Erythroblast (primary cell): ENCODE measurements at regions not wholly inside any gene's neighbourhood (a gene's known extent, or its start where the extent isn't known, plus 50 kb on each side); places are given as distances from the start of the nearest gene placed in this dataset.

ENCODE experiments used
- GATA1 ChIP-seq: IDR thresholded peaks from 2 replicates; pipeline ENCODE4 v1.6.1; 2011; ENCODE audit warnings: low read depth, mild to moderate bottlenecking, control low read depth, low read length, moderate library complexity
- POLR2A ChIP-seq: IDR thresholded peaks from 2 replicates; pipeline ENCODE4 v1.6.1; 2011; ENCODE audit warnings: mild to moderate bottlenecking, low read length

GRCh38 chr2:145615626-145616025 lies 1095.7 kb upstream of the ZEB2 start:
- no peak for TF ChIP-seq POLR2A
- TF ChIP-seq GATA1 = no peak
